ENCODE measurements at regions not wholly inside any gene's neighbourhood (a gene's known extent, or its start where the extent isn't known, plus 50 kb on each side); places are given as distances from the start of the nearest gene placed in this dataset.

- TF ChIP-seq SIN3A (IDR thresholded peaks at IDR 0.05; ENCODE audit: borderline replicate concordance, insufficient read depth, low read length) (no peak), TAF1 (IDR thresholded peaks at IDR 0.05; ENCODE audit: borderline replicate concordance, insufficient read depth, low read length) (no peak), REST (IDR thresholded peaks at IDR 0.05; ENCODE audit: insufficient read depth in 1 of 2, low read depth in 2 of 2, low read length in 2 of 2) (no peak), FOXP2 (optimal IDR thresholded peaks at IDR 0.05; ENCODE audit: borderline replicate concordance, extremely low read depth, extremely low read length, insufficient read depth) (no peak), POLR2AphosphoS5 (IDR thresholded peaks at IDR 0.05; ENCODE audit: low read depth, low read length) (no peak)
These were observed 171.9 kb downstream of the KLF5 start for GRCh38 chr13:73230716-73231115.

GRCh38 chr13:73228546-73228945 is 169.7 kb downstream of the KLF5 start:
- TF ChIP-seq SIN3A (IDR thresholded peaks at IDR 0.05; ENCODE audit: borderline replicate concordance, insufficient read depth, low read length), result no peak
- no peak for TF ChIP-seq POLR2AphosphoS5 (IDR thresholded peaks at IDR 0.05; ENCODE audit: low read depth, low read length)
- TF ChIP-seq REST (IDR thresholded peaks at IDR 0.05; ENCODE audit: insufficient read depth in 1 of 2, low read depth in 2 of 2, low read length in 2 of 2), result no peak
- TF ChIP-seq FOXP2 (optimal IDR thresholded peaks at IDR 0.05; ENCODE audit: borderline replicate concordance, extremely low read depth, extremely low read length, insufficient read depth), result no peak
- no peak for TF ChIP-seq TAF1 (IDR thresholded peaks at IDR 0.05; ENCODE audit: borderline replicate concordance, insufficient read depth, low read length)

GRCh38 chr13:73225990-73226389 is 167.2 kb downstream of the KLF5 start:
- TF ChIP-seq POLR2AphosphoS5 (IDR thresholded peaks at IDR 0.05; ENCODE audit: low read depth, low read length) (no peak), FOXP2 (optimal IDR thresholded peaks at IDR 0.05; ENCODE audit: borderline replicate concordance, extremely low read depth, extremely low read length, insufficient read depth) (no peak), SIN3A (IDR thresholded peaks at IDR 0.05; ENCODE audit: borderline replicate concordance, insufficient read depth, low read length) (no peak), REST (IDR thresholded peaks at IDR 0.05; ENCODE audit: insufficient read depth in 1 of 2, low read depth in 2 of 2, low read length in 2 of 2) (no peak), TAF1 (IDR thresholded peaks at IDR 0.05; ENCODE audit: borderline replicate concordance, insufficient read depth, low read length) (no peak)

GRCh38 chr13:73224703-73225102 is 165.9 kb downstream of the KLF5 start:
- TF ChIP-seq FOXP2 (optimal IDR thresholded peaks at IDR 0.05; ENCODE audit: borderline replicate concordance, extremely low read depth, extremely low read length, insufficient read depth), result no peak
- TF ChIP-seq SIN3A (IDR thresholded peaks at IDR 0.05; ENCODE audit: borderline replicate concordance, insufficient read depth, low read length), result no peak
- no peak for TF ChIP-seq REST (IDR thresholded peaks at IDR 0.05; ENCODE audit: insufficient read depth in 1 of 2, low read depth in 2 of 2, low read length in 2 of 2)
- no peak for TF ChIP-seq TAF1 (IDR thresholded peaks at IDR 0.05; ENCODE audit: borderline replicate concordance, insufficient read depth, low read length)
- TF ChIP-seq POLR2AphosphoS5 (IDR thresholded peaks at IDR 0.05; ENCODE audit: low read depth, low read length), result no peak

- TF ChIP-seq REST (IDR thresholded peaks at IDR 0.05; ENCODE audit: insufficient read depth in 1 of 2, low read depth in 2 of 2, low read length in 2 of 2) (no peak), FOXP2 (optimal IDR thresholded peaks at IDR 0.05; ENCODE audit: borderline replicate concordance, extremely low read depth, extremely low read length, insufficient read depth) (no peak), TAF1 (IDR thresholded peaks at IDR 0.05; ENCODE audit: borderline replicate concordance, insufficient read depth, low read length) (no peak), POLR2AphosphoS5 (IDR thresholded peaks at IDR 0.05; ENCODE audit: low read depth, low read length) (no peak), SIN3A (IDR thresholded peaks at IDR 0.05; ENCODE audit: borderline replicate concordance, insufficient read depth, low read length) (no peak)
These were observed 164.6 kb downstream of the KLF5 start for GRCh38 chr13:73223372-73223781.

All from PFSK-1 (cell line).